ENCODE measurements at regions not wholly inside any gene's neighbourhood (a gene's known extent, or its start where the extent isn't known, plus 50 kb on each side); places are given as distances from the start of the nearest gene placed in this dataset.

DNA sequence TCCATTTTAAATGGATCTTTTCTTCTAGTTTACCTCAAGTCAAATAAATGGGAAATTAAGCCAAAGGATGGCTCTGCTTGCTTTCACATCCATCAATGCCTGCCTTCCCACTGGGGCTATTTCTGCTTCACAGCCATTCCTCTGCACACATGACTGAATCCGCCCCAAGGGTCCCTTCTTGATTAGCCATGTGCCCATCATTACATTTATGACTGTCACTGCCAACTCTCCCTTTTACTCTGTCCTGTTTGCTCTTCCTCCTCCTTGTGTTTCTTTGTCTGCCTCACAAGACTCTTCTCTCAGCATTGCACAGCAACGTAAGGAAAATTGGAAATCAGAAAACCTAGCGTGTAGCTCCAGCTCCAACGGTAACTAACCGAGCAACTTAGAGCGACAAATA lies 410.2 kb downstream of the TBC1D4 start:
- intact Hi-C loops (cut with DNase I; ENCODE audit: low total_unique reads) = no loop called here
- Histone ChIP-seq H3K4me1 (peaks cover 0 to 4% (median 0%) of the 10 kb centered on the region in 6 donors), H3K36me3 (no peaks in the 10 kb centered on the region), H3K9me3 (no peaks in the 10 kb centered on the region), H3K4me3 (no peak overlapping the region), H3K27ac (no peak overlapping the region), H3K27me3 (replicated peaks in 1 of 7) (no peaks in the 10 kb centered on the region)
- TF ChIP-seq POLR2A (IDR thresholded peaks at IDR 0.05) = no peak
- no peak for TF ChIP-seq POLR2AphosphoS5 (IDR thresholded peaks at IDR 0.05)
- TF ChIP-seq, protein P1, sequence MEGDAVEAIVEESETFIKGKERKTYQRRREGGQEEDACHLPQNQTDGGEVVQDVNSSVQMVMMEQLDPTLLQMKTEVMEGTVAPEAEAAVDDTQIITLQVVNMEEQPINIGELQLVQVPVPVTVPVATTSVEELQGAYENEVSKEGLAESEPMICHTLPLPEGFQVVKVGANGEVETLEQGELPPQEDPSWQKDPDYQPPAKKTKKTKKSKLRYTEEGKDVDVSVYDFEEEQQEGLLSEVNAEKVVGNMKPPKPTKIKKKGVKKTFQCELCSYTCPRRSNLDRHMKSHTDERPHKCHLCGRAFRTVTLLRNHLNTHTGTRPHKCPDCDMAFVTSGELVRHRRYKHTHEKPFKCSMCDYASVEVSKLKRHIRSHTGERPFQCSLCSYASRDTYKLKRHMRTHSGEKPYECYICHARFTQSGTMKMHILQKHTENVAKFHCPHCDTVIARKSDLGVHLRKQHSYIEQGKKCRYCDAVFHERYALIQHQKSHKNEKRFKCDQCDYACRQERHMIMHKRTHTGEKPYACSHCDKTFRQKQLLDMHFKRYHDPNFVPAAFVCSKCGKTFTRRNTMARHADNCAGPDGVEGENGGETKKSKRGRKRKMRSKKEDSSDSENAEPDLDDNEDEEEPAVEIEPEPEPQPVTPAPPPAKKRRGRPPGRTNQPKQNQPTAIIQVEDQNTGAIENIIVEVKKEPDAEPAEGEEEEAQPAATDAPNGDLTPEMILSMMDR (IDR thresholded peaks at IDR 0.05 in 8 of 11, conservative IDR thresholded peaks at IDR 0.05 in 3 of 11) = no peak
- 84 to 98% (median 89%) methylated on average over 6 of the region's 6 CpGs for WGBS, 5 donors
- no peak for DNase-seq

DNA sequence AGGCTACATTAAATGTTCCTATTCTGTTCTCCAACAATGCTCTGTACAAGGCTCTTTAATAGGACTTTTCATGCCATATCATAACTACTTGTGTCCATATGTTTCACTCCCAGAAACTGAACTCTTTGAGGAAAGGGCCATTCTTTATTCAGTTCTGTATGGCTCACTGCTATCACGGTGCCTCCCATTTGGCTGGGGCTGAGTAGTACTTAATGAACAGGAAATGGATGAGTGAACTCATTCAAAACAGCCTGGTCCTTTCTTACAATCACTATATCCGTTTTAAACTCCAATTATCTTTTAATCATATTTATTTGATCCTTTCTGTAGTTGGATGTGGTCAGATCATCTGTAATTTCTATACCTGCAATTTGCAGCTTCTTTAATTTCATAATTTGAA lies 410.6 kb downstream of the TBC1D4 start:
- Histone ChIP-seq H3K27ac (no peak overlapping the region), H3K36me3 (no peaks in the 10 kb centered on the region), H3K4me1 (peaks cover 0 to 4% (median 0%) of the 10 kb centered on the region in 6 donors), H3K27me3 (replicated peaks in 1 of 7) (no peaks in the 10 kb centered on the region), H3K9me3 (no peaks in the 10 kb centered on the region), H3K4me3 (no peak overlapping the region)
- no peak for DNase-seq
- intact Hi-C loops (cut with DNase I; ENCODE audit: low total_unique reads) = no loop called here
- TF ChIP-seq, protein P1 (IDR thresholded peaks at IDR 0.05 in 8 of 11, conservative IDR thresholded peaks at IDR 0.05 in 3 of 11) = no peak
- no peak for TF ChIP-seq POLR2AphosphoS5 (IDR thresholded peaks at IDR 0.05)
- no peak for TF ChIP-seq POLR2A (IDR thresholded peaks at IDR 0.05)
- 22 to 44% (median 34%) methylated on average over 2 of the region's 2 CpGs for WGBS, 5 donors

DNA sequence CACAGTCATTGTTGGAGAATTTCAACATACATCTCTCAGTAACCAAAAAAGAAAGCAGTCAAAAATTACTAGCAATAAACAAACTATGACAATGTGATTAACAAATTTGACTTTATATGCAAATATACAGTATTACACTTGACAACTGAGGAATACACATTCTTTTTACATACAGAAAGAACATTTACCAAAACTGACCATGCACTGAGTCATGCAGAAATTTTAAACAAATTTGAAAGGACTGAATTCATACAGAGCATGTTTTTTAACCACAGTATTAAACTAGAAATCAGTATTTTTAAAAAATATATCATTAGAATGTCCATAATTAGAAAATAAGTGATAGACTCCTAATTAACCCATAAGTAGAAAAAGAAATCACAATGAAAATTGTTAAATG lies 420.1 kb downstream of the TBC1D4 start:
- intact Hi-C loops (cut with DNase I; ENCODE audit: low total_unique reads) = no loop called here

DNA sequence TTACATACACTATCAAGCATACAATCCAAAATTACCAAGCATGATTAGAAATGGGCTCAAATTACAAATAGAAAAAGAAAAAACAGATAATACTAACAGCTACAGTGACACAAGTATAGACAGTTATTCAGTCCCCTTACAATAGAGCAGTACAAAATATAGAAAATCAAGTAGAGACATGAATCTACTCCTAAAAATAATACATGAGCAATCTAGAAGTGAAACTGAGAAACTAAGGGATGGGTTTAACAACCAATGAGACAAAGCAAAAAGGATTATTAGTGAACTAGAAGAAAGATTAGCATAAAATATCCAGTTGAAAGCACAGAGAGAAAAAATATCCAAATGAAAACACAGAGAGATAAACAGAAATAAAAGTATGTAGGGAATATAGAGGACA lies 426.7 kb downstream of the TBC1D4 start:
- intact Hi-C loops (cut with DNase I; ENCODE audit: low total_unique reads) = no loop called here
- H3K4me1 ChIP-seq = no peaks in the 10 kb centered on the region
- H3K9me3 ChIP-seq = peaks cover 0 to 4% (median 0%) of the 10 kb centered on the region in 8 donors
- TF ChIP-seq POLR2AphosphoS5 (IDR thresholded peaks at IDR 0.05) = no peak
- TF ChIP-seq, protein P1 (IDR thresholded peaks at IDR 0.05 in 8 of 11, conservative IDR thresholded peaks at IDR 0.05 in 3 of 11) = no peak
- no peak for TF ChIP-seq POLR2A (IDR thresholded peaks at IDR 0.05)
- peaks cover 0 to 4% (median 0%) of the 10 kb centered on the region in 7 donors for H3K27me3 ChIP-seq (replicated peaks in 1 of 7)
- H3K4me3 ChIP-seq = no peak overlapping the region
- no peak overlapping the region for H3K27ac ChIP-seq
- DNase-seq = no peak
- no peaks in the 10 kb centered on the region for H3K36me3 ChIP-seq

More for the DNA sequence above, 420.1 kb downstream of the TBC1D4 start:
- Histone ChIP-seq H3K36me3 (no peaks in the 10 kb centered on the region), H3K4me1 (no peaks in the 10 kb centered on the region), H3K27me3 (replicated peaks in 1 of 7) (peaks cover 0 to 4% (median 0%) of the 10 kb centered on the region in 7 donors), H3K27ac (no peak overlapping the region), H3K9me3 (peaks cover 0 to 12% (median 0%) of the 10 kb centered on the region in 8 donors), H3K4me3 (no peak overlapping the region)
- TF ChIP-seq, protein P1 (IDR thresholded peaks at IDR 0.05 in 8 of 11, conservative IDR thresholded peaks at IDR 0.05 in 3 of 11) = no peak
- TF ChIP-seq POLR2AphosphoS5 (IDR thresholded peaks at IDR 0.05) (no peak), POLR2A (IDR thresholded peaks at IDR 0.05) (no peak)
- no peak for DNase-seq

All from spleen (tissue), 11 donors.